SU-DHL-6 (cell line): ENCODE measurements at regions not wholly inside any gene's neighbourhood (a gene's known extent, or its start where the extent isn't known, plus 50 kb on each side); places are given as distances from the start of the nearest gene placed in this dataset.

Experiments
- EZH2phosphoT487 ChIP-seq: fragments of 200-600 bp; sonication (generic), shearing (Covaris generic); conservative IDR thresholded peaks from 2 replicates; pipeline ENCODE4 v1.6.1; 2018; ENCODE audit warnings: mild to moderate bottlenecking, antibody characterized with exemption, low read length, moderate library complexity, mixed read lengths
- TF ChIP-seq, protein P1 (sequence below): fragments of 200-600 bp; sonication (generic); IDR thresholded peaks from one replicate; pipeline ENCODE4 v1.5.1; 2017; ENCODE audit warnings: antibody characterized with exemption, mild to moderate bottlenecking, low read length, moderate library complexity; ENCODE audit not compliant: insufficient read depth, poor library complexity, severe bottlenecking

DNA sequence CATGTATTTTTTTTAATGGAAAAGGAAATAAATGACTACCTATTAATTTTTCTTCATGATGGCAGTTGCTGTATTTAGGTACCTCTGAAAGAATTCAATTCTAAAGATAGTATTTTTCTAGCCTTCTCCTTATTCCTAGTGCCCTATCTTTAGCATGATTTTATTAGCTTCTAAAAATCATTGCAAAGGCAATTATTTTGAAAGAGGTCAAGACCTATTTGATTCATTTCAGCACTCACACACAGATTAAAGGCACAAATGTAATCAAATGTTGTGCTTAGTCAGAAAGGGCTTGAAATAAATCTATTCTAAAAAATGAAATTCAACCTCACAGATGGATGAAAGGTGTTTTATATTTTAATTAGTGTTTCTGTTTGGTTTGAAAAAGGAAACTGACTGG, 74.8 kb upstream of the POF1B start:
- TF ChIP-seq, protein P1, sequence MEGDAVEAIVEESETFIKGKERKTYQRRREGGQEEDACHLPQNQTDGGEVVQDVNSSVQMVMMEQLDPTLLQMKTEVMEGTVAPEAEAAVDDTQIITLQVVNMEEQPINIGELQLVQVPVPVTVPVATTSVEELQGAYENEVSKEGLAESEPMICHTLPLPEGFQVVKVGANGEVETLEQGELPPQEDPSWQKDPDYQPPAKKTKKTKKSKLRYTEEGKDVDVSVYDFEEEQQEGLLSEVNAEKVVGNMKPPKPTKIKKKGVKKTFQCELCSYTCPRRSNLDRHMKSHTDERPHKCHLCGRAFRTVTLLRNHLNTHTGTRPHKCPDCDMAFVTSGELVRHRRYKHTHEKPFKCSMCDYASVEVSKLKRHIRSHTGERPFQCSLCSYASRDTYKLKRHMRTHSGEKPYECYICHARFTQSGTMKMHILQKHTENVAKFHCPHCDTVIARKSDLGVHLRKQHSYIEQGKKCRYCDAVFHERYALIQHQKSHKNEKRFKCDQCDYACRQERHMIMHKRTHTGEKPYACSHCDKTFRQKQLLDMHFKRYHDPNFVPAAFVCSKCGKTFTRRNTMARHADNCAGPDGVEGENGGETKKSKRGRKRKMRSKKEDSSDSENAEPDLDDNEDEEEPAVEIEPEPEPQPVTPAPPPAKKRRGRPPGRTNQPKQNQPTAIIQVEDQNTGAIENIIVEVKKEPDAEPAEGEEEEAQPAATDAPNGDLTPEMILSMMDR = no peak
- no peak for TF ChIP-seq EZH2phosphoT487
